Breast epithelium (tissue), 3 donors: ENCODE measurements at regions not wholly inside any gene's neighbourhood (a gene's known extent, or its start where the extent isn't known, plus 50 kb on each side); places are given as distances from the start of the nearest gene placed in this dataset.

Experiments used
- POLR2A ChIP-seq: fragments of 450-650 bp; IDR thresholded peaks from one replicate; pipeline ENCODE4 v1.6.1; 2016; ENCODE audit warnings: antibody characterized with exemption, mild to moderate bottlenecking, moderate library complexity
- TF ChIP-seq, protein P1 (sequence below), 3 donors: fragments of 450-650 bp; IDR thresholded peaks; one replicate each; pipeline ENCODE4 v1.5.1; 2016 to 2017; ENCODE audit warnings: antibody characterized with exemption in 3 of 3, mild to moderate bottlenecking in 3 of 3, moderate library complexity in 3 of 3

DNA sequence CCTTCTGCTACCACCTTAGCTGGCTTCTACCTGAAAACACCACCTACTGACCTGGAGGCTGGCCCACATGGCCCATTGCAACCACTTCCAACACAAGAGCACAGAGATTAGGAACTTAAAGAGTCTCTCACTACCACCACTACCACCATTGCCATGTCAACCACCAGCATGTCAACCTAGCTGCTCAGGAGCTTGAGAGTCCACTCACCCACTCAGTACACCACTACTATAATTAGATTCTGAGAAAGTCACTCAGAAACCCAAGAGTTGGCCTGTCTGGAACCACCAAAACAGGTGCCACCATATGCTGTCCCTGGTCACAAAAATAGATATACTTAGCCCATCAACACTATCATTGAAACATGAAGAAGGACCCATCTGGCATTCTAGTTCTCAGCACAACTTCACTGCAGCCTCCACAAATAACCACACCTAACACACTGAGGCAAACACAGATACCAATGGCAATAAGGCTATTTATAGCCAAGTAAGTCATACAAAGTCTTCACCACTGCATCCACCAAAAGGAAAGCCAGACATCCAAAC lies 806.7 kb upstream of the EPHA6 start:
- TF ChIP-seq, protein P1, sequence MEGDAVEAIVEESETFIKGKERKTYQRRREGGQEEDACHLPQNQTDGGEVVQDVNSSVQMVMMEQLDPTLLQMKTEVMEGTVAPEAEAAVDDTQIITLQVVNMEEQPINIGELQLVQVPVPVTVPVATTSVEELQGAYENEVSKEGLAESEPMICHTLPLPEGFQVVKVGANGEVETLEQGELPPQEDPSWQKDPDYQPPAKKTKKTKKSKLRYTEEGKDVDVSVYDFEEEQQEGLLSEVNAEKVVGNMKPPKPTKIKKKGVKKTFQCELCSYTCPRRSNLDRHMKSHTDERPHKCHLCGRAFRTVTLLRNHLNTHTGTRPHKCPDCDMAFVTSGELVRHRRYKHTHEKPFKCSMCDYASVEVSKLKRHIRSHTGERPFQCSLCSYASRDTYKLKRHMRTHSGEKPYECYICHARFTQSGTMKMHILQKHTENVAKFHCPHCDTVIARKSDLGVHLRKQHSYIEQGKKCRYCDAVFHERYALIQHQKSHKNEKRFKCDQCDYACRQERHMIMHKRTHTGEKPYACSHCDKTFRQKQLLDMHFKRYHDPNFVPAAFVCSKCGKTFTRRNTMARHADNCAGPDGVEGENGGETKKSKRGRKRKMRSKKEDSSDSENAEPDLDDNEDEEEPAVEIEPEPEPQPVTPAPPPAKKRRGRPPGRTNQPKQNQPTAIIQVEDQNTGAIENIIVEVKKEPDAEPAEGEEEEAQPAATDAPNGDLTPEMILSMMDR (IDR thresholded peaks at IDR 0.05): no peak
- TF ChIP-seq POLR2A: no peak
